Naive thymus-derived CD4-positive, alpha-beta T cell (primary cell): ENCODE measurements at regions not wholly inside any gene's neighbourhood (a gene's known extent, or its start where the extent isn't known, plus 50 kb on each side); places are given as distances from the start of the nearest gene placed in this dataset.

Experiments
- ATAC-seq: fragments of 150-1000 bp; cut with Tn5 transposase; 2 replicates; pipeline ENCODE4 v1.10.0; 2021; ENCODE audit warnings: mild to moderate bottlenecking, moderate library complexity
- CTCF ChIA-PET: fragments of 350-600 bp; sonication (Branson Sonifier 250); formaldehyde crosslinking; loops from one replicate; lab custom pipeline; 2021; ENCODE audit warnings: antibody characterized with exemption; lab: Charles Lee
- POLR2A ChIA-PET: fragments of 350-600 bp; sonication (Branson Sonifier 250); formaldehyde crosslinking; loops from one replicate; lab custom pipeline; 2021; ENCODE audit warnings: antibody characterized with exemption, inconsistent platforms; lab: Charles Lee
- DNase-seq, 9 donors: peaks; one replicate each; pipeline versions ENCODE4 v3.0.0 to v3.0.0-alpha.2; 2020 to 2022; ENCODE audit warnings: mixed read lengths in 1 of 9
- H3K27ac ChIP-seq: one replicate; pipeline ENCODE4 v1.7.0; 2013; ENCODE audit warnings: mild to moderate bottlenecking, low read depth, low read length, moderate library complexity
- H3K27me3 ChIP-seq, 2 donors: one replicate each; pipeline ENCODE4 v1.7.0; 2013; ENCODE audit warnings: low read length in 2 of 2, mild to moderate bottlenecking in 2 of 2, moderate library complexity in 2 of 2; ENCODE audit not compliant: control insufficient read depth in 2 of 2, insufficient read depth in 2 of 2
- H3K36me3 ChIP-seq, 3 experiments: 1 replicate in 2 of 3; 2 replicates in 1 of 3; pipeline ENCODE4 v1.7.0; 2013; ENCODE audit warnings: low read length in 3 of 3, mild to moderate bottlenecking in 3 of 3, moderate library complexity in 1 of 3; ENCODE audit not compliant: insufficient read depth in 3 of 3, control insufficient read depth in 2 of 3
- H3K4me1 ChIP-seq, 2 donors: one replicate each; pipeline ENCODE4 v1.7.0; 2013; ENCODE audit warnings: low read length in 2 of 2, mild to moderate bottlenecking in 2 of 2, moderate library complexity in 1 of 2; ENCODE audit not compliant: control insufficient read depth in 2 of 2, insufficient read depth in 2 of 2
- H3K4me3 ChIP-seq: 2 replicates; pipeline ENCODE4 v1.7.0; 2013; ENCODE audit warnings: mild to moderate bottlenecking, low read length
- H3K9me3 ChIP-seq, 3 experiments: 1 replicate in 2 of 3; 2 replicates in 1 of 3; pipeline ENCODE4 v1.7.0; 2013; ENCODE audit warnings: low read length in 3 of 3; ENCODE audit not compliant: control insufficient read depth in 2 of 3
- H3K27ac Mint-ChIP-seq, 9 donors: one replicate each; pipeline ENCODE4 v1.8.0; 2020 to 2022; ENCODE audit warnings: mixed read lengths in 9 of 9, mild to moderate bottlenecking in 8 of 9, moderate library complexity in 5 of 9, inconsistent platforms in 2 of 9
- H3K27me3 Mint-ChIP-seq, 5 donors: one replicate each; pipeline ENCODE4 v1.8.0; 2021 to 2022; ENCODE audit warnings: mixed read lengths in 5 of 5, mild to moderate bottlenecking in 1 of 5
- H3K36me3 Mint-ChIP-seq, 5 donors: one replicate each; pipeline ENCODE4 v1.8.0; 2020 to 2022; ENCODE audit warnings: mixed read lengths in 5 of 5, mild to moderate bottlenecking in 3 of 5, inconsistent platforms in 1 of 5
- H3K4me1 Mint-ChIP-seq, 7 donors: one replicate each; pipeline ENCODE4 v1.8.0; 2020 to 2022; ENCODE audit warnings: mixed read lengths in 7 of 7, mild to moderate bottlenecking in 3 of 7, inconsistent platforms in 1 of 7
- H3K4me3 Mint-ChIP-seq, 10 donors: one replicate each; pipeline ENCODE4 v1.8.0; 2020 to 2022; ENCODE audit warnings: mild to moderate bottlenecking in 10 of 10, mixed read lengths in 10 of 10, moderate library complexity in 6 of 10, inconsistent platforms in 2 of 10
- H3K9me3 Mint-ChIP-seq, 11 donors: one replicate each; pipeline ENCODE4 v1.8.0; 2020 to 2022; ENCODE audit warnings: mixed read lengths in 11 of 11, mild to moderate bottlenecking in 4 of 11, inconsistent platforms in 1 of 11, moderate library complexity in 1 of 11
- intact Hi-C, 2 donors: fragments of 100-400 bp; cut with micrococcal nuclease; formaldehyde crosslinking; loops; one replicate each; pipeline ENCODE4 v1.15.1; 2023

GRCh38 chr2:228701506-228701905 is 520.0 kb upstream of the SPHKAP start:
- Histone ChIP-seq H3K4me1 (no peaks in the 10 kb centered on the region), H3K9me3 (no peaks in the 10 kb centered on the region), H3K27me3 (no peaks in the 10 kb centered on the region), H3K36me3 (no peaks in the 10 kb centered on the region), H3K27ac (no peak overlapping the region), H3K4me3 (no peak overlapping the region)
- H3K4me3 Mint-ChIP-seq, result no peak overlapping the region
- POLR2A ChIA-PET, result no interaction called here
- CTCF ChIA-PET, result no interaction called here
- ATAC-seq (no peak), DNase-seq (no peak)
- H3K36me3 Mint-ChIP-seq, result no peaks in the 10 kb centered on the region
- no peaks in the 10 kb centered on the region for H3K27me3 Mint-ChIP-seq
- H3K27ac Mint-ChIP-seq, result no peak overlapping the region
- peaks cover 0 to 8% (median 3%) of the 10 kb centered on the region in 11 donors for H3K9me3 Mint-ChIP-seq
- no peaks in the 10 kb centered on the region for H3K4me1 Mint-ChIP-seq
- intact Hi-C loops, result no loop called here

GRCh38 chr2:228700638-228701037 is 519.2 kb upstream of the SPHKAP start:
- ChIA-PET POLR2A (no interaction called here), CTCF (no interaction called here)
- Mint-ChIP-seq H3K27me3 (no peaks in the 10 kb centered on the region), H3K27ac (no peak overlapping the region), H3K4me3 (no peak overlapping the region), H3K4me1 (no peaks in the 10 kb centered on the region), H3K9me3 (peaks cover 0 to 7% (median 3%) of the 10 kb centered on the region in 11 donors), H3K36me3 (no peaks in the 10 kb centered on the region)
- no peak overlapping the region for H3K27ac ChIP-seq
- no peaks in the 10 kb centered on the region for H3K27me3 ChIP-seq
- no peaks in the 10 kb centered on the region for H3K36me3 ChIP-seq
- H3K4me1 ChIP-seq, result no peaks in the 10 kb centered on the region
- intact Hi-C loops, result no loop called here
- no peak for DNase-seq
- no peaks in the 10 kb centered on the region for H3K9me3 ChIP-seq
- H3K4me3 ChIP-seq, result no peak overlapping the region
- ATAC-seq, result no peak

- Mint-ChIP-seq H3K27ac (no peak overlapping the region), H3K9me3 (peaks cover 0 to 7% (median 1%) of the 10 kb centered on the region in 11 donors), H3K27me3 (no peaks in the 10 kb centered on the region), H3K36me3 (no peaks in the 10 kb centered on the region), H3K4me1 (no peaks in the 10 kb centered on the region), H3K4me3 (no peak overlapping the region)
- H3K36me3 ChIP-seq, result no peaks in the 10 kb centered on the region
- intact Hi-C loops, result no loop called here
- DNase-seq, result no peak
- no peak overlapping the region for H3K27ac ChIP-seq
- ChIA-PET CTCF (no interaction called here), POLR2A (no interaction called here)
- H3K4me3 ChIP-seq, result no peak overlapping the region
- ATAC-seq, result no peak
- no peaks in the 10 kb centered on the region for H3K9me3 ChIP-seq
- H3K27me3 ChIP-seq, result no peaks in the 10 kb centered on the region
- H3K4me1 ChIP-seq, result no peaks in the 10 kb centered on the region
Observed at GRCh38 chr2:228699888-228700287, 518.4 kb upstream of the SPHKAP start.

- ATAC-seq, result no peak
- intact Hi-C loops, result no loop called here
- Histone ChIP-seq H3K27ac (no peak overlapping the region), H3K27me3 (no peaks in the 10 kb centered on the region), H3K36me3 (no peaks in the 10 kb centered on the region), H3K4me1 (no peaks in the 10 kb centered on the region), H3K9me3 (no peaks in the 10 kb centered on the region), H3K4me3 (no peak overlapping the region)
- POLR2A ChIA-PET, result no interaction called here
- Mint-ChIP-seq H3K36me3 (no peaks in the 10 kb centered on the region), H3K4me3 (no peak overlapping the region), H3K9me3 (peaks cover 0 to 8% (median 2%) of the 10 kb centered on the region in 11 donors), H3K4me1 (no peaks in the 10 kb centered on the region), H3K27me3 (no peaks in the 10 kb centered on the region), H3K27ac (no peak overlapping the region)
- CTCF ChIA-PET, result no interaction called here
- no peak for DNase-seq
Observed at GRCh38 chr2:228699400-228699799, 517.9 kb upstream of the SPHKAP start.

GRCh38 chr2:228698963-228699362 is 517.5 kb upstream of the SPHKAP start:
- Histone ChIP-seq H3K27me3 (no peaks in the 10 kb centered on the region), H3K27ac (no peak overlapping the region), H3K4me3 (no peak overlapping the region), H3K36me3 (no peaks in the 10 kb centered on the region), H3K4me1 (no peaks in the 10 kb centered on the region), H3K9me3 (no peaks in the 10 kb centered on the region)
- H3K9me3 Mint-ChIP-seq, result peaks cover 0 to 9% (median 5%) of the 10 kb centered on the region in 11 donors
- H3K27ac Mint-ChIP-seq, result no peak overlapping the region
- H3K4me1 Mint-ChIP-seq, result no peaks in the 10 kb centered on the region
- POLR2A ChIA-PET, result no interaction called here
- H3K4me3 Mint-ChIP-seq, result no peak overlapping the region
- ATAC-seq (no peak), DNase-seq (no peak)
- CTCF ChIA-PET, result no interaction called here
- intact Hi-C loops, result no loop called here
- no peaks in the 10 kb centered on the region for H3K27me3 Mint-ChIP-seq
- no peaks in the 10 kb centered on the region for H3K36me3 Mint-ChIP-seq

GRCh38 chr2:228697456-228697855 is 516.0 kb upstream of the SPHKAP start:
- Histone ChIP-seq H3K4me1 (no peaks in the 10 kb centered on the region), H3K27me3 (no peaks in the 10 kb centered on the region), H3K4me3 (no peak overlapping the region), H3K36me3 (no peaks in the 10 kb centered on the region), H3K9me3 (no peaks in the 10 kb centered on the region), H3K27ac (no peak overlapping the region)
- intact Hi-C loops, result no loop called here
- Mint-ChIP-seq H3K27ac (no peak overlapping the region), H3K36me3 (no peaks in the 10 kb centered on the region), H3K4me1 (no peaks in the 10 kb centered on the region), H3K4me3 (no peak overlapping the region), H3K9me3 (peaks cover 0 to 9% (median 5%) of the 10 kb centered on the region in 11 donors), H3K27me3 (no peaks in the 10 kb centered on the region)
- CTCF ChIA-PET, result no interaction called here
- ATAC-seq, result no peak
- DNase-seq, result no peak
- POLR2A ChIA-PET, result no interaction called here

- no peaks in the 10 kb centered on the region for H3K36me3 Mint-ChIP-seq
- H3K27me3 Mint-ChIP-seq, result no peaks in the 10 kb centered on the region
- H3K36me3 ChIP-seq, result no peaks in the 10 kb centered on the region
- no peak overlapping the region for H3K4me3 Mint-ChIP-seq
- no peak for ATAC-seq
- H3K4me3 ChIP-seq, result no peak overlapping the region
- no peaks in the 10 kb centered on the region for H3K9me3 ChIP-seq
- intact Hi-C loops, result no loop called here
- H3K27me3 ChIP-seq, result no peaks in the 10 kb centered on the region
- H3K27ac ChIP-seq, result no peak overlapping the region
- H3K27ac Mint-ChIP-seq, result no peak overlapping the region
- no peaks in the 10 kb centered on the region for H3K4me1 Mint-ChIP-seq
- ChIA-PET POLR2A (no interaction called here), CTCF (no interaction called here)
- no peaks in the 10 kb centered on the region for H3K4me1 ChIP-seq
- peaks cover 0 to 11% (median 6%) of the 10 kb centered on the region in 11 donors for H3K9me3 Mint-ChIP-seq
- DNase-seq, result no peak
Observed at GRCh38 chr2:228690681-228691080, 509.2 kb upstream of the SPHKAP start.
